Stomach (tissue), 4 donors: ENCODE measurements at regions not wholly inside any gene's neighbourhood (a gene's known extent, or its start where the extent isn't known, plus 50 kb on each side); places are given as distances from the start of the nearest gene placed in this dataset.
"Not testable (repeated sequence)": the region's sequence is repeated elsewhere in the genome, so short reads cannot be mapped to it uniquely, and the experiment has no call there.

Source experiments
- CTCF ChIP-seq, 7 experiments: fragments of 450-650 bp in 4 of 7; fragments of 200-600 bp in 3 of 7; sonication (generic) in 3 of 7; IDR thresholded peaks; one replicate each; pipeline ENCODE4 v1.5.1; 2016 to 2019; ENCODE audit warnings: antibody characterized with exemption in 7 of 7, control low read depth in 2 of 7, mild to moderate bottlenecking in 1 of 7
- POLR2A ChIP-seq, 4 donors: fragments of 450-650 bp; IDR thresholded peaks; one replicate each; pipeline ENCODE4 v1.6.1; 2016; ENCODE audit warnings: antibody characterized with exemption in 4 of 4, control low read depth in 2 of 4, mild to moderate bottlenecking in 1 of 4, moderate library complexity in 1 of 4
- POLR2AphosphoS5 ChIP-seq, 3 donors: sonication (generic); formaldehyde crosslinking; IDR thresholded peaks; one replicate each; pipeline ENCODE4 v1.6.1; 2016; ENCODE audit warnings: antibody characterized with exemption in 3 of 3

GRCh38 chr11:49384371-49384770, 176.0 kb upstream of the FOLH1 start:
- not testable (repeated sequence) for TF ChIP-seq POLR2A, CTCF, POLR2AphosphoS5 (IDR thresholded peaks at IDR 0.05)
